GM20000 (cell line): ENCODE measurements at regions not wholly inside any gene's neighbourhood (a gene's known extent, or its start where the extent isn't known, plus 50 kb on each side); places are given as distances from the start of the nearest gene placed in this dataset.

Experiments
- DNase-seq: peaks from one replicate; pipeline ENCODE4 v3.0.0; 2012; ENCODE audit warnings: low spot score
- TF ChIP-seq, protein P1 (sequence below): IDR thresholded peaks from 2 replicates; pipeline ENCODE4 v1.5.1; 2012; ENCODE audit warnings: mild to moderate bottlenecking, control low read depth; ENCODE audit errors: extremely low read depth, missing control alignments

DNA sequence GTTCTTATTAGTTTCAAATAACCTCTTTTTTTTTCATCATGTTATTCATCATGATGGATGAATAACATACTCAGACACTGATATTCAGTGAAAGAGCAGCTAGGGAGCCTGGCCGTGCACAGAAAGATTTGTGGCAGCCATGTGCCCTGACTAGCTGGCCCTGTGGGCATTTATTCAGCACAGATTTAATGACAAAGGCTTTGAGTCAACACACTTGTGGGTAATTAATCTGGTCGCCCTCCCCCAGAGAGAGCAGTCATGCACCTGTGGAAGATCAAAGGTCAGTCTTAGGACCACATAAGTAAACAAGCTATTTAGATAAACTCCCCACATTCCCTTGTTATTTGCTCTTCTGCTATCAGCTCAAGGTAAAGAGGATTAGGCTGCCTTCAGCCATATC lies 153.2 kb upstream of the HMCN1 start:
- TF ChIP-seq, protein P1, sequence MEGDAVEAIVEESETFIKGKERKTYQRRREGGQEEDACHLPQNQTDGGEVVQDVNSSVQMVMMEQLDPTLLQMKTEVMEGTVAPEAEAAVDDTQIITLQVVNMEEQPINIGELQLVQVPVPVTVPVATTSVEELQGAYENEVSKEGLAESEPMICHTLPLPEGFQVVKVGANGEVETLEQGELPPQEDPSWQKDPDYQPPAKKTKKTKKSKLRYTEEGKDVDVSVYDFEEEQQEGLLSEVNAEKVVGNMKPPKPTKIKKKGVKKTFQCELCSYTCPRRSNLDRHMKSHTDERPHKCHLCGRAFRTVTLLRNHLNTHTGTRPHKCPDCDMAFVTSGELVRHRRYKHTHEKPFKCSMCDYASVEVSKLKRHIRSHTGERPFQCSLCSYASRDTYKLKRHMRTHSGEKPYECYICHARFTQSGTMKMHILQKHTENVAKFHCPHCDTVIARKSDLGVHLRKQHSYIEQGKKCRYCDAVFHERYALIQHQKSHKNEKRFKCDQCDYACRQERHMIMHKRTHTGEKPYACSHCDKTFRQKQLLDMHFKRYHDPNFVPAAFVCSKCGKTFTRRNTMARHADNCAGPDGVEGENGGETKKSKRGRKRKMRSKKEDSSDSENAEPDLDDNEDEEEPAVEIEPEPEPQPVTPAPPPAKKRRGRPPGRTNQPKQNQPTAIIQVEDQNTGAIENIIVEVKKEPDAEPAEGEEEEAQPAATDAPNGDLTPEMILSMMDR = no peak
- DNase-seq = no peak

DNA sequence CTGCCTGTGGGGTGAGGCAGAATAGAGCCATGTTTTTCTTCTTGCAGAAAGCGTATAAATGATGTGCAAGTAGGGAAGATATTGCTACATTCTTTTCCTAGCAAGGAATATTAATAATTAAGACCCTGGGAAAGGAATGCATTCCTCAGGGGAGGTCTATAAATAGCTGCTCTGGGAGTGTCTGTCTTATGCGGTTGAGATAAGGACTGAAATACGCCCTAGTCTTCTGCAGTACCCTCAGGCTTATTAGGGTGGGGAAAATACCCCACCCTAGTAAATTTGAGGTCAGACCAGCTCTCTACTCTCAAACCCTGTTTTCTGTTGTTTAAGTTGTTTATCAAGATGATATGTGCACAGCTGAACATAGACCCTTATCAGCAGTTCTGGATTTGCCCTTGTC lies 155.9 kb upstream of the HMCN1 start:
- TF ChIP-seq, protein P1 = no peak
- DNase-seq = no peak

DNA sequence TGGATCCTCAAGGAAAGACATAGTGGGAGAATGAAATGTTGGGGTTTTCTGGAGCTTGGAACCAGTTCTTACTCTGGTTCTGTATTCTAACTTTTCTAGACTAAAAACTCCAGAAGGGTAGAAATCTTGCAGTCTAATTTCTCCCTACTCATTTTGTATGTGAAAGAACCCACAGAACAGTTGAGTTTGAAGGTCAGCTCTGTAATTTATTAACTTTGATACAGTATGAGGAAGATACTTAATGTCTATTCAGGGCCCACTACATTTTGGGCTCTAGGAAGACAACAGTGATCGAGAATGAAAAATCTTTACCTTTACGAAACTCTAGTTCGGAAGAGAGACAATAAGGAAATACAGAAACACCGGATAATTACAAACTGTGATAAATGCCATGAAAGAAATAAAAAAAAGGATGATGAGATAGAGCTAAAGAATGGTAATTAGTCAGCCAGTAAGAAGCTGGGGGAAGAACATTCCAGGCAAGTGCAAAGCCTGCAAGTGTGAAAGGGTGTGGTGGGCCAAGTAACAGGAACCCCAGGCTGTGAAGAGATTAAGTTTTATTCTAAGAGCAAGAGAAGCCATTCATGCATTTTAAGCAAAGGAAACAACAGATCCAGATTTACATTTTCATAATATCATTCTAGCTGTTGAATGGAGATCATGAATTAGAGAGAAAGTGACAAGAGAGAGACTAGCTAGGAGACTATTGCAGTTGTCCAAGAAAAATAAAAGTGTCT lies 159.9 kb upstream of the HMCN1 start:
- DNase-seq = no peak
- TF ChIP-seq, protein P1 = no peak

DNA sequence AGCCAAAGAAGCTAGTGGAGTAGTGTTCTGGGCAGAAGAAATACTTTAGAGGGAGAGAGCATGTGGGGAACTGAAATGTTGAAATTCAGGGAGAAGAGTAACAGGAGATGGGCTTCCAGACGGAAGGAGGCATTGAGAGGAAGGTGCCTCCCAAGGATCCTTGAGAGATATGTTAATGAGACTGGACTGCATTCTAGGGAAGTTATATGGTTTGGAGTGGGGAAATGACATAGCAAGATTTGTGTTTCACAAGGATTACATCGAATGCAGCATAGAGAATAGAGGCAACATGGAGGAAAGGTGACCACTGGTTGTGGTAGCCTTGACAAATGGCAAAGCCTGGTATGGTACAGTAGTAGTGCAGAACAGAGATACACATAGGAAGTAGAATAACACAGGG lies 160.5 kb upstream of the HMCN1 start:
- TF ChIP-seq, protein P1 = no peak
- DNase-seq = no peak

DNA sequence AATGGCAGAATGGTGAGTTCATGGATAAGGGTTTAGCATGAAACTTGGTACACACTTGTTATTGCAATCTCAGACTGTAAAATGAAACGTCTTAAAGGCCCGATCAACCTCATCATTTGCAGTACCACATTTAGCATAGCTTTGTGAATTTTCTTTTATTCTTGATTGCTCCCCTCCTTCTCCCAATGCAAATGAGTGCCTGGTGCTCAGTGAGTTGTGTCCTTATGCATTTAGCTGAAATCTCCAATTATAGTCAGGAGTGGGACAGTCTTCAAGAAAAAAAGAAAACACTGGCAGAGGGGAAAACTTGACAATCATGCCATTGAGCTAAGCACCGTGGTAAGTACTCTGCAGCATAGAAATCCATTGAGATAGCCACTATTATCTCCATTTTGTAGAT lies 161.0 kb upstream of the HMCN1 start:
- TF ChIP-seq, protein P1 = no peak
- DNase-seq = no peak

DNA sequence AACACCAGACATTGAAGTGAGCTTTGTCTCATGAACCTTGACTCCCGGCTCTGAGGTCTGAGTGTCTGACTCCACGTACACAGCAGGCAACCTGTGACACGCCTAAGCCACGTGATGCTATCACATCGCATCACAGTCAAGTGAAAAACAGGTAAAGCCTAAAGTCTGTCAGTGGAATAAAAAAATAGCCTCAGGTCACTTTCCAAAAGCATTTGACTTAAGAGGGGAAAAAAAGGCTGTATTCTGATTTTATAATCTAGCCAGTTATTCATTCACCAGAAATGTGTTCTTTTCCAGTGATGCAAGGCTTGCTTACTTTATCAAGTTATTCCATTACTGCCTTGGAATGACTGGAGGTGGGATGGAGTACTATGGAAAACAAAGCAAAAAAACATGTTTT lies 163.2 kb upstream of the HMCN1 start:
- TF ChIP-seq, protein P1 = no peak
- no peak for DNase-seq

DNA sequence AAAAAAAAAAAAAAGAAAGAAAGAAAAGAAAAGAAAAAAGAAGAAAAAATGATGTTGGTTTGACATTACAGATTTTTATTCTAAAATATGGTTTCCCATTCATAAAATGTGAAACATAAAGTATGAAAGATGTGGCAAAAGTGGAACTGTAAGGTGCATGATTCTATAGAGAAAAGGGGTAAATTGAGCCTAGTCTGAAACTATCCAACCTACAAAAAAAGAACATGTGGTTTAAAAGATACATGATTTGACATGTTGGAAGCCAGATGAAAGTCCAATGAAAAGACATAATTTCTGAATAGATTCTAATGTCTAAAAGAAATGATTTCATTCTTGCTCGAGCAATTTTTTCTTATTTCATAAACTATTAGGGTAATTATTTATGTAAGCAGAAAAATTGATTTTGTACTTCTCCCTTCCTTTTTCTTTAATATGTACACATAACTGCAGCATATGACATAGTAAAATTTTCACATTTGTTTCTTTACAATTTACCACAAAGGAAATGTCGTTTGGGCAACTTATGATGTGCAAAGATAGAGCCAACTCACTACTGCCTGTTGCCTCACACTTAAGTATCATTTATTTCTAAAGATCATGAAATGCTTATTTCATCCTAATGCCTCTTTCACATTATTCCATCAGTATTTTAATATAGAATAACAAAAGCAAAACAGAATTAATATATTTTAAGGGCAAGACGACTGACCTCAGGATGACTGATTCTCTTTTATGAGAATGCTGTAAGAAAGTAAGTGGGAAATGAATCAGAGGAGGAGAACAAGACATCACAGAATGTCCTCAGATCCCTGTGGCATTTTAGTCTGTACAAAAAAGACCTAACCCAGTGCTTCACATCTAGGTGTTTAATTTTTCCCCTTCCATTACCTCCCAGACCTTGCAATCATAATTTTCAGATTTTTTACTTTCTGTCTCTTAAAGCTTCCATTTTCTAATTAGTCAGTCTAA lies 165.8 kb upstream of the HMCN1 start:
- TF ChIP-seq, protein P1 = no peak
- no peak for DNase-seq
